Neural crest cell (in vitro differentiated cells): ENCODE measurements at regions not wholly inside any gene's neighbourhood (a gene's known extent, or its start where the extent isn't known, plus 50 kb on each side); places are given as distances from the start of the nearest gene placed in this dataset.
"Not testable (repeated sequence)": the region's sequence is repeated elsewhere in the genome, so short reads cannot be mapped to it uniquely, and the experiment has no call there.

ENCODE experiments used
- DNase-seq: peaks from one replicate; pipeline ENCODE4 v3.0.0; 2021; ENCODE audit warnings: low read depth, mixed read lengths, low spot score
- H3K27ac Mint-ChIP-seq: one replicate; pipeline ENCODE4 v1.8.0; 2021; ENCODE audit warnings: mild to moderate bottlenecking, mixed read lengths; ENCODE audit not compliant: unreplicated experiment
- H3K27me3 Mint-ChIP-seq: 2 replicates; pipeline ENCODE4 v1.8.0; 2021; ENCODE audit warnings: low read depth, mild to moderate bottlenecking, mixed read lengths
- H3K36me3 Mint-ChIP-seq: 2 replicates; pipeline ENCODE4 v1.8.0; 2021; ENCODE audit warnings: low read depth, mild to moderate bottlenecking, mixed read lengths
- H3K4me1 Mint-ChIP-seq: 2 replicates; pipeline ENCODE4 v1.8.0; 2021; ENCODE audit warnings: mixed read lengths
- H3K4me3 Mint-ChIP-seq: one replicate; pipeline ENCODE4 v1.8.0; 2021; ENCODE audit warnings: mild to moderate bottlenecking, mixed read lengths
- H3K9me3 Mint-ChIP-seq: 2 replicates; pipeline ENCODE4 v1.8.0; 2021; ENCODE audit warnings: mixed read lengths
- CTCF ChIP-seq: fragments of 200-600 bp; sonication (generic); conservative IDR thresholded peaks from 2 replicates; pipeline ENCODE4 v1.5.0; 2021; ENCODE audit warnings: antibody characterized with exemption, mild to moderate bottlenecking

- TF ChIP-seq CTCF = no peak
- H3K4me1 Mint-ChIP-seq = no peaks in the 10 kb centered on the region
- no peaks in the 10 kb centered on the region for H3K27me3 Mint-ChIP-seq
- H3K27ac Mint-ChIP-seq = no peak overlapping the region
- DNase-seq = no peak
- H3K36me3 Mint-ChIP-seq = peaks cover 3% of the 10 kb centered on the region
- H3K4me3 Mint-ChIP-seq = no peak overlapping the region
- H3K9me3 Mint-ChIP-seq = peaks cover 12% of the 10 kb centered on the region
These were observed 145.0 kb upstream of the TMEM229A start for GRCh38 chr7:124177891-124178290.

GRCh38 chr7:124171812-124172211, 138.9 kb upstream of the TMEM229A start:
- H3K4me3 Mint-ChIP-seq, H3K36me3 Mint-ChIP-seq, H3K4me1 Mint-ChIP-seq, H3K9me3 Mint-ChIP-seq, H3K27me3 Mint-ChIP-seq, DNase-seq, H3K27ac Mint-ChIP-seq: not testable (repeated sequence)

- peaks cover 8% of the 10 kb centered on the region for H3K9me3 Mint-ChIP-seq
These were observed 138.2 kb upstream of the TMEM229A start for GRCh38 chr7:124171068-124171467.

GRCh38 chr7:124168616-124169015, 135.7 kb upstream of the TMEM229A start:
- DNase-seq = no peak
- H3K27me3 Mint-ChIP-seq = no peaks in the 10 kb centered on the region
- no peak overlapping the region for H3K4me3 Mint-ChIP-seq
- peaks cover 7% of the 10 kb centered on the region for H3K36me3 Mint-ChIP-seq
- no peak for TF ChIP-seq CTCF
- H3K9me3 Mint-ChIP-seq = peaks cover 13% of the 10 kb centered on the region
- H3K27ac Mint-ChIP-seq = no peak overlapping the region
- peaks cover 5% of the 10 kb centered on the region for H3K4me1 Mint-ChIP-seq

More at GRCh38 chr7:124171068-124171467, 138.2 kb upstream of the TMEM229A start:
- Mint-ChIP-seq H3K36me3 (peaks cover 3% of the 10 kb centered on the region), H3K4me1 (no peaks in the 10 kb centered on the region), H3K27me3 (no peaks in the 10 kb centered on the region), H3K4me3 (no peak overlapping the region), H3K27ac (no peak overlapping the region)
- peak; percentile 69 for TF ChIP-seq CTCF
- DNase-seq = no peak

GRCh38 chr7:124162667-124163066, 129.8 kb upstream of the TMEM229A start:
- no peak for TF ChIP-seq CTCF
- H3K36me3 Mint-ChIP-seq = peaks cover 4% of the 10 kb centered on the region
- H3K27ac Mint-ChIP-seq = no peak overlapping the region
- no peaks in the 10 kb centered on the region for H3K27me3 Mint-ChIP-seq
- no peak for DNase-seq
- no peak overlapping the region for H3K4me3 Mint-ChIP-seq
- peaks cover 9% of the 10 kb centered on the region for H3K9me3 Mint-ChIP-seq
- peaks cover 5% of the 10 kb centered on the region for H3K4me1 Mint-ChIP-seq

- H3K36me3 Mint-ChIP-seq = no peaks in the 10 kb centered on the region
- H3K27me3 Mint-ChIP-seq = no peaks in the 10 kb centered on the region
- no peak overlapping the region for H3K27ac Mint-ChIP-seq
- no peak overlapping the region for H3K4me3 Mint-ChIP-seq
- DNase-seq = no peak
- H3K9me3 Mint-ChIP-seq = peaks cover 3% of the 10 kb centered on the region
- H3K4me1 Mint-ChIP-seq = peaks cover 13% of the 10 kb centered on the region
- peak; percentile 80 for TF ChIP-seq CTCF
These were observed 122.7 kb upstream of the TMEM229A start for GRCh38 chr7:124155432-124156022.
